ENCODE measurements at regions not wholly inside any gene's neighbourhood (a gene's known extent, or its start where the extent isn't known, plus 50 kb on each side); places are given as distances from the start of the nearest gene placed in this dataset.

DNA sequence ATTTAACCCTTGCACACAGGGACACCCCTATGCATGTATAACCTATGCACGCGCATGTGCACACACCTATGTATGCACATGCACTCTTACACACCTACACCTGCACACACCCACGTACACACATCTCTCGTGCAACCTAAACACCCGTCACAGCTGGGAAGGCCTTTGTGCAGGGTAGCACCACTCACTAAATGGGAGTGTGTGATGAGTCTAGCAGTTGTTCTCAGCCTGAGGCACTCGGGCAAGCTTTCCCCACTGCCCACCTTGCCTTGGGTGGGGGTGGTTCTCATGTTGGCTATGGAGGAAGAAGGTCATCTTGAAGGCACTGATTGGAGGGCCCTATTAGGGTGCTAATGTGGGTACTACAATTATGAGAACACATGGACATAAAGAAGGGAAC, 85.8 kb downstream of the DLL1 start:
- TF ChIP-seq CTCF (IDR thresholded peaks at IDR 0.05; ENCODE audit: unreplicated experiment), result no peak
- Mint-ChIP-seq H3K27ac (ENCODE audit: unreplicated experiment) (no peak overlapping the region), H3K4me3 (ENCODE audit: low read depth, unreplicated experiment) (no peak overlapping the region), H3K36me3 (ENCODE audit: insufficient read depth, unreplicated experiment) (no peaks in the 10 kb centered on the region), H3K4me1 (ENCODE audit: low read depth, unreplicated experiment) (no peaks in the 10 kb centered on the region), H3K27me3 (ENCODE audit: unreplicated experiment) (peaks cover 11% of the 10 kb centered on the region), H3K9me3 (ENCODE audit: low read depth, unreplicated experiment) (no peaks in the 10 kb centered on the region)
- DNase-seq, result no peak
- intact Hi-C loops (cut with micrococcal nuclease; ENCODE audit: unreplicated experiment), result no loop called here
- CTCF ChIA-PET, result no interaction called here
- BruUV-seq (replicated peaks), result no TSS peak

DNA sequence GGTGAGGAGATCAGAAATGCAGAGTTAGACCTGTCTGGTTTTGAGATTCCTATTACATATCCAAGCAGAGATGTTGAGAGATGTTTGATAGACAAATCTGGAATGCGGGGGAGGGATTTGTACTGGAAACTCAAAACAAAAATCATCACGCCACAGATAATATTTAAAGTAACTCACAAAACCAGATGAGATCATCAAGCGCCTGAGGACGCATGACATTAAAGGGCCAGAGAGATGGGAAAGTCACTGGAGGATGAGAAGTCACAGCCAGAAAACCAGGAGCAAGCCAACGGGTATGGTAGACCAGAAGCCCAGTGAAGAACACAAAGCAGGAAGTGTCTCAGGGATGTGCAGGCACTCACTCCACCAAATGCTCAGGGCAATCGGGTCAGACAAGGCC, 87.7 kb downstream of the DLL1 start:
- intact Hi-C loops (cut with micrococcal nuclease; ENCODE audit: unreplicated experiment), result no loop called here
- no TSS peak for BruUV-seq (replicated peaks)
- TF ChIP-seq CTCF (IDR thresholded peaks at IDR 0.05; ENCODE audit: unreplicated experiment), result no peak
- H3K36me3 Mint-ChIP-seq (ENCODE audit: insufficient read depth, unreplicated experiment), result no peaks in the 10 kb centered on the region
- peaks cover 18% of the 10 kb centered on the region for H3K27me3 Mint-ChIP-seq (ENCODE audit: unreplicated experiment)
- peaks cover 2% of the 10 kb centered on the region for H3K9me3 Mint-ChIP-seq (ENCODE audit: low read depth, unreplicated experiment)
- H3K4me3 Mint-ChIP-seq (ENCODE audit: low read depth, unreplicated experiment), result no peak overlapping the region
- no peaks in the 10 kb centered on the region for H3K4me1 Mint-ChIP-seq (ENCODE audit: low read depth, unreplicated experiment)
- no peak overlapping the region for H3K27ac Mint-ChIP-seq (ENCODE audit: unreplicated experiment)
- CTCF ChIA-PET, result no interaction called here
- DNase-seq, result no peak

- H3K4me1 Mint-ChIP-seq (ENCODE audit: low read depth, unreplicated experiment), result no peaks in the 10 kb centered on the region
- no TSS peak for BruUV-seq (replicated peaks)
Measured at GRCh38 chr6:170202416-170203135, 88.3 kb downstream of the DLL1 start.

GRCh38 chr6:170201361-170201760, 89.5 kb downstream of the DLL1 start:
- no peak overlapping the region for H3K4me3 Mint-ChIP-seq (ENCODE audit: low read depth, unreplicated experiment)
- BruUV-seq (replicated peaks), result no TSS peak
- no peaks in the 10 kb centered on the region for H3K36me3 Mint-ChIP-seq (ENCODE audit: insufficient read depth, unreplicated experiment)
- H3K27ac Mint-ChIP-seq (ENCODE audit: unreplicated experiment), result no peak overlapping the region
- H3K4me1 Mint-ChIP-seq (ENCODE audit: low read depth, unreplicated experiment), result no peaks in the 10 kb centered on the region
- no peak for TF ChIP-seq CTCF (IDR thresholded peaks at IDR 0.05; ENCODE audit: unreplicated experiment)
- peaks cover 5% of the 10 kb centered on the region for H3K9me3 Mint-ChIP-seq (ENCODE audit: low read depth, unreplicated experiment)
- CTCF ChIA-PET, result no interaction called here
- no peak for DNase-seq
- intact Hi-C loops (cut with micrococcal nuclease; ENCODE audit: unreplicated experiment), result no loop called here
- peaks cover 33% of the 10 kb centered on the region for H3K27me3 Mint-ChIP-seq (ENCODE audit: unreplicated experiment)

More at GRCh38 chr6:170202416-170203135, 88.3 kb downstream of the DLL1 start:
- intact Hi-C loops (cut with micrococcal nuclease; ENCODE audit: unreplicated experiment), result no loop called here
- DNase-seq, result no peak
- Mint-ChIP-seq H3K27ac (ENCODE audit: unreplicated experiment) (no peak overlapping the region), H3K36me3 (ENCODE audit: insufficient read depth, unreplicated experiment) (no peaks in the 10 kb centered on the region), H3K27me3 (ENCODE audit: unreplicated experiment) (peaks cover 24% of the 10 kb centered on the region), H3K4me3 (ENCODE audit: low read depth, unreplicated experiment) (no peak overlapping the region), H3K9me3 (ENCODE audit: low read depth, unreplicated experiment) (peaks cover 2% of the 10 kb centered on the region)
- CTCF ChIA-PET, result no interaction called here
- TF ChIP-seq CTCF (IDR thresholded peaks at IDR 0.05; ENCODE audit: unreplicated experiment), result no peak
